Right hindlimb (tissue), 1 donor: ENCODE measurements at regions not wholly inside any gene's neighbourhood (a gene's known extent, or its start where the extent isn't known, plus 50 kb on each side); places are given as distances from the start of the nearest gene placed in this dataset.
"Not testable (repeated sequence)": the region's sequence is repeated elsewhere in the genome, so short reads cannot be mapped to it uniquely, and the experiment has no call there.

Experiments
- DNase-seq: peaks from one replicate; pipeline ENCODE4 v3.0.0-alpha.2; 2018

DNA sequence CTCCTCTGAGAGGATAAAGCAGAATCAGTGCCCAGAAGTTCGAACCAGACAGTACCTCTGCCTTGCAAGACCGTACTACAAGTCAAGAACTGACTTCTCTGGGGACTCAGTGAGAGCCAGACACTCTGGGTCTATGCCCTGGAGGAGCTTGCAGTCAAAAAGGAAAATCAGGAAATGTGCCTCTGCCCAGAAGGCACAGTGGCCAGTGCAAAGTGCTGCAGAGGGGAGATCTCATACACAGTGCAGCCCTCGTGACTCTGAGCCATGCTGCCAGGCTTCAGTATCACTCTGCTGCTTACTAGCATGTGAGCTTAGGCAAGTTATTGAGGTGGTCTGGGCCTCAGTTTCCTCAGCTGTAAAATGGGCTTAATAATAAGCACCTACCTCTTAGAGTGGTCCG is 144.0 kb upstream of the NPY start:
- DNase-seq: no peak

DNA sequence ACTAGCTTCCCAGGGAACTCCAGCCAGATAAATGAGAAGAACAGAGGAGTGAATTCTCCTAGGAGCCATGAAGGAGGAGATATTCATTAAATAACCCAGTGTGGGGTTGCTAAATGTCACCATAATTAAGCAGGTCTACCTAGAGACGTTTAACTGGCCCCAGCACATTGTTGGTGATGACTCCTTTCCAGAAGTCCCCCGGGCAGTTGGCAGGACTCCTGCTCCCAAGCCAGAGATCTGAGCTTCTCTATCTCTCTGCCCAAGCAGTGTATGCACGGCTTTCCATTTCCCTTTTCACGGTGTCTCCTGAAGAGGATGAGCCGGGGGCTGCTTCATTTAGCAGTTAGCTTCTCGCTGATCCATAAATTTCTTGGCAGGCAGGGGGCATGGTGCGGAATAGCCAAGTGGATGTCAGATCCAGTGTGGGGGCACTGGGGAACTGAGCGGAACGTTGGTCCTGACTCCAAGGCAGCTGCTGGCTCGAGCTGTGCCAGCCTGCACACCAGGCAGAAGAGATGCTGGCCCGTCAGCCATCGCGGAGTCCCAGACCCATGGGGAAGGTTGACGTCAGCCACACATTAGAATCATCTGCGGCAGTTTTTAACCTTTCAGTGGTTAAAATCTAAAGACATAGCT is 142.0 kb upstream of the NPY start:
- DNase-seq: peak; percentile 44

DNA sequence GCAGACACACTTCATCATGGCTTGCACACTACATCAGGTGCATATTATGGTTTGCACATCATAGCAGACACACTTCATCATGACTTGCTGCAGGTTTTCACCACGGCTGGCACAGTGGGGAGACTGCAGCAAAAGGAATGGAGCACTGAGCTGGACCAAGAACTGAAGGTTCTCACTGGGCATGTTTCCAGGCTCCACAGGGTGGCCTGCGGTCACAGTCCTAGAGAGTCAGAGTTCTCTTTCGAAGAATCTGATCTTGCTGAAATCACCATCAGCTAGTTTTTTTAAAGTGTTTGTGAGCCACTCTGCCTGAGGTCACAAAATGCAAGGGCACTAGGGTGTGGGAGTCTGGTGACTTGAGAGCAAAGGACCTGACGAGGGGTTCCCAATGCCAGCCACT is 140.4 kb upstream of the NPY start:
- DNase-seq: no peak

DNA sequence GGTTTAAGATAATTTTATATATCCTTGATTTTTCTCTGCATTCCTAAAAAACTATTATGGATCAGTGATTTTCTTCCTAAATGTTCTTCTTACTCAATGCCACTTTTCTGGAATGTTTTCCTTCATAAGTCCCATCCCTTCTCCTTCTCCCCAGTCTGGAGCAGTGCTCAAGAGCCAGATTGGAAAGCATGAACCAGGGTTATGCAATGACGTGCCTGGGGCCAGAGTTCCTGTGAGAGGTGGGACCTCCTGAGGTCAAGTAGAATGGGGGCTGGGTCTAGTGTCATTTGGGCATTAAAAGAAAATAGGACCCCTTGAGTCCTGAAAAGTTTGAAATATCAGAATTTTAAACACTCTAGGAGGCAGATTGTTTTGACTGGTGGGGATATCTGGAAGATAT is 132.0 kb upstream of the NPY start:
- no peak for DNase-seq

DNA sequence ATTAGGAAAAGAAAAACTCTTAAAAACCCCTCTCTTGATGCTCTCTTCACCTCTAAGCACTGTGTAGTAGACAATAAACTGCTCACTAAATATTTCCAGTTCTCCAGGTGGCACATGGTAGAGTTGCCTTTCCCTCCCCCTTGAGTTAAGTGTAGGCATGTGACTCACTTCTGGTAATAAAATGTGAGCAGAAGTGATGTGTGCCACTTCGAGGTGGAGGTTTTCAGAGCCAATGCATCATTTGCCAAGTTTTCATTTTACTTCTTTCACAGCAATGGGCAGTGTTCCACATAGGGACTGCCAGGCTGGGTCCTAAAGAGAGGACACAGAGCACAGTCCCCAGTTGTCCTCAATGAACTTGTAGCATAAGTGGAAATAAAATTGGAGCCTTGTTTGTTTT is 131.6 kb upstream of the NPY start:
- no peak for DNase-seq

DNA sequence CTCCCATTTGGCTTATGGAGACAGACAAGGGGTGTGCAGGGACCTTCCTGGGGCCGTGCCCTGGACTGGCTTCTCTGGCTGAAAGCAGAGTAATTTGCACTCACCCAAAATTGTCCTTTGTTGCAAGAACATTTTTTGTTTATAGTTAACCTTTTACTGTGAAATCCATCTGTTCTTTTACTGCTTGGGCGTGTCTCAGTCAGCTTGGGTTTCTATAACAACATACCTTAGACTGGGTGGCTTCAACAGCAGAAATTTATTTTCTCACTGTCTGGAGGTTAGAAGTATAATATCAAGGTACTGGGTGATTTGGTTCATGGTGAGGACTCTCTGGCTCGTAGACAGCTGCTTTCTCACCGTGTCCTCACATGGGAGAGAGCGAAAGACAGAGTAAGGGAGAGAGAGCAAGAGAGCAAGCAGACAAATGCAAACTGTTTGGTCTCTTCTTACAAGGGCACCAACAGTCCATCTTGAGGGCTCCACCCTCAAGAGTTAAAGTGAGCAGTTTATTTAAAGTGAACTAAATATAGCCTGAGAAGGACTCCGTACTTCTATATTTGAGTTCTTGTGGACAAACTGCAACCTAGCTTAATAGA is 131.0 kb upstream of the NPY start:
- no peak for DNase-seq

DNA sequence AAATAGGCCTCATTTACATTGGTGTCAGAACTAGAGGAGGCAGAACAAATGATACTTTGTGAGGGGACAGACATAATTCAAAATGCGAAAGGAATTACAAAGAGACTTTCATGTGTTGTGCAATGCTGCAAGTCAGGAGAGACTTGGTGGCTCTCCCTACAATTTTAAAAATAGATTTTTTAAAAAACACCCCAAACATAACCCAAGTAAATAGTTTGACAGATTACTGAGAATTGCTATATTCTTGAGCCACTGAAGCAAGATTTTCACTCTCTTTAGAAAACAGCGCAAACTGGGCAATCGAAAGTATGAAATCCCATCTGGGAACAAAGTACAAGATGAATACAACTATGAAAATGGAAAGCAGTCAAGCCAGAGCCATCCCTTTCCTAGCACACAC is 126.3 kb upstream of the NPY start:
- DNase-seq: no peak

DNA sequence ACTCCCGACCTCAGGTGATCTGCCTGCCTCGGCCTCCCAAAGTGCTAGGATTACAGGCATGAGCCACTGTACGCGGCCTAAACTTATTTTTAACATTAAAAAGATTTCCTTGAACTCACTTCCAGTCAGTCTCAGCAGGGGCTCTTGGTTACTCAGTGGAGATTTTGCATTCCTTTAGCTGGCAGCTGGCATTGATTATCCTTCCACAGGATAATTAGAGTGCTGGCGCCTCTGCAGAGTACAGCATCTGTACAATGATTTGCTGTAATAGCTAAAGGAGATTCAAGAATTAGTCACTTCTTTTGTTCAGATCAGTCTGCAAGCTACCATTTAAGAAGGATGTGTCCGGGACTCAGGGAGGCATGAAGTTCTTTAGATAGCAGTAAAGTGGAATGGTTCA is 125.0 kb upstream of the NPY start:
- no peak for DNase-seq

DNA sequence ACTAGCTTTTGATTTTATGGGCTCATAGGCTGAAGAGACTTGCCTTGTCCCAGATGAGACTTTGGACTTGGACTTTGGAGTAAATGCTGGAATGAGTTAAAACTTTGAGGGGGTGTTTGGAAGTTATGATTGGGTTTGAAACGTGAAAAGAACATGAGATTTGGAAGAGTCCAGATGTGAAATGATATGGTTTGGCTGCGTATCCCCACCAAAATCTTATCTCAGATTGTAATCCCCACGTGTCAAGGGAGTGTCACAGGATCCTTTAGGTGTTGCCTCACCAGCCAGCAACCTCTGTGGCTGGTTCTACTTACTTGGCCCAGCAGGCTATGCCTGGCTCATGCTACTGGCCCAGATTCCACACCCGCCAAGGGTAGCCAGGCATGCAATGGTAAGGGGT is 119.6 kb upstream of the NPY start:
- DNase-seq: no peak

DNA sequence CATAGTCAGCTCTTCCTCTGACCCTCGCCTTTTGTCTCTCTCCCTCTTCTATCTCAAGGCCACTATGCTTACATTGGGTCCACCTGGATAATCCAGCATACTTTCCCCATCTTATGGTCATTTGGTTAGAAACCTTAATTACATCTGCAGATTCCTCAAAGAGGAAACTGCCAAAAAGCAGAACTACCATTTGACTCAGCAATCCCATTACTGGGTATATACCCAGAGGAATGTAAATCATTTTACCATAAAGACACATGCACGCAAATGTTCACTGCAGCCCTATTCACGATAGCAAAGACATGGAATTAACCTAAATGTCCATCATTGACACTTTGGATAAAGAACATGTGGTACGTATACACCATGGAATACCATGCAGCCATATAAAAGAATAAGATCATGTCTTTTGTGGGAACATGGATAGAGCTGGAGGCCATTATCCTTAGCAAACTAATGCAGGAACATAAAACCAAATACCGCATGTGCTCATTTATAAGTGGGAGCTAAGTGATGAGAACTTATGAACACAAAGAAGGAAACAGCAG is 114.8 kb upstream of the NPY start:
- DNase-seq: no peak

DNA sequence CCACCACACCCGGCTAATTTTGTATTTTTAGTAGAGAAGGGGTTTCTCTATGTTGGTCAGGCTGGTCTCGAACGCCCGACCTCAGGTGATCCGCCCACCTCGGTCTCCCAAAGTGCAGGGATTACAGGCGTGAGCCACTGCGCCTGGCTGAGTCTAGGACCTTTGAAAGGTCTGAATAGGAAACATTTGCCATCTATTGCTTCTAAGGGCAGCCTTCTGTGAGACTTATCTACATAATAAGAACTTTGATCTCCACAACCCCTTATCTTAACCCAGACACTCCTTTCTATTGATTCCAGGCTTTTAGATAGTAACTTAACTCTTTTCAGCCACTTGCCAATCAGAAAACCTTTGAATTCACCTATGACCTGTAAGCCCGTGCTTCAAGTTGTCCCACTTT is 112.0 kb upstream of the NPY start:
- not testable (repeated sequence) for DNase-seq

DNA sequence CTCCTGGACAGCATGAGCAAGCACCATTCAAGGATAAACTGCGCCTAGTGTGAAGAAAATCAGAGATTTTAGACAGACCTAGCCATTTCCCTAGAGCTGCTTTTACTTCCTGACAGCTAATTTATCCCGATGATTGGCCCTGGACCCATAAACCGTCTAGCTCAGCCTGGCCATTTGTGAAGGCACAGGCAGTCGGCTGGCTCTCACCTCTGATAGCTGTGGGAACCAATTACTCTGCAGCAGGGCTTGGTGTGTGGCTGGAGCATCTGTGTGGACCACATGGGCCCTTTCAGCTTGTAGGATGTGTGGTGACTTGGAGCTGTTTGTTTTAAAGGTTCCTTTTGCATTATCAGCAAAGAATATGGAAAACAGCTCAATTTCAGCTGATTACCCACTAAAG is 111.1 kb upstream of the NPY start:
- DNase-seq: no peak

DNA sequence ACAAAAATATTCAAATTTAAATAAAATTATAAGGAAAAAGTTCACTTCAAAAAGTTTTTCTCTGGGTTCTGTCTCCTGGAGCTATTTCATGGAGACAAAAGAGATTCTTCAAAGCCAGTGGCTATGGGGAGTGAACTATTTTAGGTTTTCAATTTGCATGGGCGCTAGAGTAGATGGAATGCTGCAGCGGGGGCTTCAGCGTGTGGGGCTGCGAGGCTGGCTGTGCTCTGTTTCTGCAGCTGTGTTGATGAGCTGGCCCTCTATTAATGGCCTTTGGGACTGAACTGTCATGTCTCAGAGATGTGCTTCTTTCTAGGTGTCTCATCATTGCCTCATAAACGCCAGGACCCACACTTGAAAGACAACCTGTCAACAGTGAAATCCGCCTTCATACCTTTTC is 108.4 kb upstream of the NPY start:
- no peak for DNase-seq

DNA sequence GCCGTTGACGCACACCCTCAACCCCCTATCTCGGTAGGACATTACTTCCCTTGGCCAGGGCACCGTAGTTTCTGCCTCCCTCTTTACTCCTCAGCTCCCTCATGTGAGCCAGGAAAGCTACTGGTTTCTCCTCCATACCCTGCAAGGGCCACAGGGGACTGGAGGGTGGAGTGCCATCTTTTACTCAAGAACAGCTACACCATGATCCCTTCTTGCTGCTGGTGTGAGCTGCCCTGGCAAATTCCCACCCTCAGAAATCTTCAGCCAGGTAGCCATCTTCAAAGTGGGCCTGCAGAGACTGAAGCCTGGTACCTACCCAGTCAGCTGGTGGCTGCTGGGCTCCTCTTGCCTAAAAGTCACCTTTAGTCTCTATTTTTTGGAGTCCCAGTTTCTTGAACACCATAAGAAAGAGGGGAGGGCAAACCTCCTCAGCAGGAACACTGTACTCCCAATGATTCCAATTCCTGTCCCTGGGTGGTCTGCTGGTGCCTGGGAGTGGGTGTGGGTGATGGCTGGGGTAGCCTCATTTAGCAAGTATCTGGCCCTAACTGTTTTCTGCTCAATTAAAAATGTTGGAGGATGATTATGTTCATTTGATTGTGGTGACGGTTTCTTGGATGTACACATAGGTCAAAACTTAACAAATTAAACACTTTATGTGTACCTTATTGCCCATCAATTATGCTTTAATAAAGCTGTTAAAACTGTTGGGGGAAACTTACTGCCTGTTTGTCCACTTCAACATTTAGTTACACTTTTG is 105.0 kb upstream of the NPY start:
- no peak for DNase-seq

DNA sequence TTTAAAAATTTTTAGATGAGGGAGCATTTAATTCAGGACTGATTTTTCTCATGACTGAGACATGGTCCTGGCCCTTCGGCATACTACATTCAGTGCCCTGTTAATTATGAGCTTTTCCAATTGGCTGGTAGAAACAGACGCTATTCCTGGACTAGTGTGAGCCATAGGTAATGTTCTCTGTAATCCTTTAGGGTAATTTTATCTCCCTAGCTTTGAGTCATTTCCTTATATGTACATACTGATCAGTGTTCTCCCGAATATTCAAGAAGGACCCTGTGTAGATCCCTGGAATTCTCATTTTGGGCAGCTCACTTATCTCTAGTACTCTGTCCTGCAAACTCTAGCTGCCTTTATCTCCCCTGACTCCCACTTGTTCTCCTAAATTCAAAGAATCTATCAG is 92.6 kb upstream of the NPY start:
- no peak for DNase-seq

DNA sequence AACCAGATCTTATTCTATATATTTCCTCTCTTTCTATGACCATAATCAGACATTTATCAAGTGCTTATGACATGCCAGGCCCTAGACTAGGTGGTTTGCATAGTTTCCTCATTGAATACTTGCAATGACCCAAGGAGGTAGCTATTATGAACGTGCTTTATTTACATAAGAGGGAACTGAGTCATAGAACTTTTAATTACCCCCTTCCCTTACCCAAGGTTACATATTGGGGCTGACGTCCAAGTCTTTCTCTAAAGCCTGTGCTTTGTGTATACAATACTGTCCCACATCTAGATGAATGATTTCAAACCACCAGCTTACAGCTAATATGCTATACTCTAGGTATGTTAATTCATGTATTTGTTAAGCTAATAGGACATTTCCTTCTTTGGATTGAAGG is 91.9 kb upstream of the NPY start:
- no peak for DNase-seq

DNA sequence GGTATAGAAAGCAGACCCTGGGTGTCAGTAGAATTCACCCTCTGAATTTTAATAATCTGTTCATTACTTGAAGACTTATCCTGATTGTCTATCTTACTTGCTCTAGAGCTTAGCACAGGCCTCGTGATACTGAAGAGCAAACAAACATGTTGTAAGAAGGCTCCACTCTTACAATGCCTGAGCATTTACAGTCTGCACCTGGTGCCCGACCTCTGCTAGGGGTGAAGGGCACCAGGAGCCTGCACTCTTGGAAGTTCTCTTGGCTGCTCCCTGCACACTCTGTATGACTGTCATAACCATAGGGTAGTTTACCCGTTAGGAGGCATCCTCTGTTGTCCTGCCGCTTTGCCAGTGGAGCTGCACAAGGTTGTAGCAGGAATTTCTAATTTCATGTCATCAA is 91.3 kb upstream of the NPY start:
- no peak for DNase-seq

DNA sequence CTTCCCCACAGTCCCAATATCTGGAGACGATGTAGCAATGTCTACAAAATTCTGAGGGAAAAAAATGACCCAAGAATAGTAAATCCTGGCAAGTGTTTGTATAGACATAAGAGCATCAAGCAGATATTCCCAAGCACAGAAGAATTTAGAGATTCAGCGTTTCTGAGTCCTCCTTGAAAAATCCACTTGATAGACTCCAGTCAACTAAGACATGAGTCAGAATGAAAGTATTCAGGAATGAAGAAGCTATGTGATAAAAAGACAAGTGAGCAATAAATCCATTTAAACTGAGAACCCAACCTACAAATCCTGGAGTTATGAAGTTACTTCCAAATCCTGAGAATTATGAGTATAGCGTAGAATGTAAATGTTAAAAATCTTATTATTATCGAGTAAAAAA is 86.1 kb upstream of the NPY start:
- DNase-seq: no peak

DNA sequence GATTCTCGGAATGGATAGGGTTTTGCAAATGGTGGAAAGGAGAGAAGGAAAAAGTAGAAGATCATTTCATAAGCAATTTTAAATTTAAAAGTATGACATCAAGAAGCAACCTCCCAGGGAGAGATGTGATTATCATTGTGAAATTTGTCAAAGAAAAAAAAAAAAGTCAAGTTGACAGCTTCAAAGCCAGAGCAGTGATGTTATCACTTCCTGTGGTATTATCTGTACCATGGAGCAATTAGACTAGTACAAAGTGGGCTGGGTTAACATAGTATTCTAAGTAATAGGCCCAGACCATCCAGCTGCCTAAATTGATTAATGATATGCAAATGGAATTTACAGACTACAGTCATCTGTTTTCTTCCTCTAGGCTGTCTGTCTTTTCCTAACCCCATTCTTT is 84.0 kb upstream of the NPY start:
- no peak for DNase-seq

DNA sequence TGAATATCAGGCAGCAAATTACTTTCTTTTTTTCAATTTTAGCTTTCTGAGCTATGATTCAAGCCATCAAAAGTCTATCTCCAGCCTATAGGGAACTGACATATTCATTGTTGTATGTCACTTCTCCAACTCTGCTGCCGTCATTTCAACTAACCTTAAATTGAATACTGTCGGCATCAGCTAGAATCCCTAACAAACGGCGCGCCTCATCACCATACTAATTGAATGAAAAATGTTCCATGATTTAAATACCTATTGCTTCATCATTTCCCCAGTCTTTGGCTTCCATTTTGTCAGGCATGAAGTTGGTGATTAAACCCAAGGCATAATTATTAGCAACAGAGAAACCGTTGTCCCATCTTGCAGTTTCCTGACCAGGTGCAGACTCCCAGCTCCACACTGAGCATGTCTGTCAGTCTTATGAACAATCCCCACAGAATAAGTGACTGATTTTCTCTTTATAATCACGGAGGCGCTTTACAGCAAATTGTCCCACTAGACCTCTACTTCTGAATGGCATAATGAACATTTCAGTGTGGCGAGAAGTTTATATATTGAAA is 83.5 kb upstream of the NPY start:
- DNase-seq: no peak

DNA sequence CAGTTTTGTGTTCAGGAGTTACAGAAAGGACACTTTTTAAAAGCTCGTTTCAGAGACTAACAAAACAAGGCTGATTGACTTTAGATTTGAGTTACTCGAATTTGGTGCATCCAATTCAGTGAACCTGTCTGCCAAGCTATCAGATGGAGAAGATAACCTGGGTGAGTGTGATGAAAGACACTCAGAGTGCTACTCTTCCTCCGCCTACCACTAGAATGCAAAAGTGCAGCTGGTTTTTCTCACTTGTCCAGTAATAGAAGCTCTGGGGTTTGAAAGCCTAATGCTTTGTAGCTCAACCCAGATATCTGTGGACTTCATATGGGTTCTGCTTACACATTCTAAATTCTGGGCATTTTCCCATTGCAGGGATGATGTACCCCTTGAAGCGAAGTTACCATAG is 82.8 kb upstream of the NPY start:
- DNase-seq: no peak

DNA sequence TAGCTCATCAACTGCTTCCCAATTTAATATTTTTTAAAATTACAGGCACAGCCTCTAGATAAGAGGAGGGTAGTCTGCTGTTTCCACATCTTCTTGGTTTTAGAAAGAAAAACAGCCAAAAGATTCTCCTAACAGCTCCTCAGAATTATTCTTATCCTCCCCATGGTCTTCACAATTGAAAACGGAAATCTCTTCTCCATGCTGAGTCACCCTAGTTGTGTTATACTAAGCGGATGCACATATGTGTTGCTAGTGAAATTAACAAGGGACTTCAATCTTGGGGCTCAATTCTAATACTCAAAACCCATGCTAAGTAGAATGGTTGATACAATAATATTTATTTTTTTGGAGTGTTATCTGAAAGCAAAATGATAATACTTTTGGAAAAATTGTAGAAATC is 71.9 kb upstream of the NPY start:
- no peak for DNase-seq

DNA sequence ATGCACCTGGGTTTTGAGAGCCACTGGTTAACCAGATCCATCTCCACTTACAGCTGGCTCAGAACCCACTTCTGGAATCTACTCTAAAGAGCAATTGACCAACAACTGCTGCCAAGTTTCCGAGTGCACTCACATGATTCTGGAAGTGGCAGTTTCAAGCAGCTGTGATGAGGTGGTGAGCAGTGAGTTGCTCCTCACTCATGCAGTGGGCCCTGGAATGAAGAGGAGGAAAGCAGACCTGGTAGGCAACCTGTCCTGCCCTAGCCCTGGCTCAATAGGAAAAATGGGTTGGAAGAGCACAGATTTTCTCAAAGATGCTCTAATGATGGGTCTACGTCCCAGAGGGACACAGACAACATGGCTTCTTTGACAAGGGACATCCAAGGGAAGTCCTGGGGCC is 70.7 kb upstream of the NPY start:
- no peak for DNase-seq

DNA sequence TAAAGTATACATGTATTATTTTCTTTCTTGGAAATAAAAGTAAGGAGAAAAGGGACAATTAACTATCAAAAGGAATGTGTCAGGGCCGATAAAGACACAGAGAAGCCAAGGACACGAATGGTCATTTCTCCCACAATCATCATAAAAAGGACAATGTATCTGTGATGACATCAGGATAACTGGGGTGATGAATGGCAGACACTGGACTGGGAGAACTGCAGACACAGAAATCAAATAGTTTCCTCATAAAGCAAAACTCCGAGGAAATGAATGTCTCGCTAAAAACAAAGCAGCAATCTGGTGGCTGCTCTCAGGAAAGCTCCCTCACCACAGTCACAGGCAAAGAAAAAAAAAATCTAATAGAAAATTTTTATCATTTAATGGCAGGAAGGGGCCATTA is 69.3 kb upstream of the NPY start:
- DNase-seq: no peak
